Activated T-cell treated with anti-CD3 and anti-CD28 coated beads, Interleukin-2, amount 50 U/mL, for 1 hour (primary cell): ENCODE measurements at regions not wholly inside any gene's neighbourhood (a gene's known extent, or its start where the extent isn't known, plus 50 kb on each side); places are given as distances from the start of the nearest gene placed in this dataset.

Experiments
- DNase-seq: peaks from one replicate; pipeline ENCODE4 v3.0.0-alpha.2; 2020

DNA sequence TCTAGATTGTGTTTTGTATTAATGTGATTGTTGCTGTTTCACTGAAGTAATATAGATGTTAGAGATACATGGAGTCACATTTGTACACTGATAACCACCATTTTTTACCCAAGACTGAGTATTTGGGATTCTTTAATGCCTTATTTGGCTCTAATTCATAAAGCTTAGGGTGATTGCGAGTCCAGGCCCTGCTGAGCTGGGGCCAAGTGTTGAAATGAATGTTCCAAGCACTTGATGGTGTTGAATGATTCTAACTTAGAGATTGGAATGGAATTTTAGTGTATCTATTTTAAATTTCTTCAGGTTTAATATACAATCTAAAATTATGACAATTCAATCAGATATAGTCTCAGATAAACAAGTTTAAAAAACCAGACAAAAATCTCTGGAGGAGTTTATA is 329.4 kb upstream of the SLC35B3 start:
- DNase-seq = no peak

DNA sequence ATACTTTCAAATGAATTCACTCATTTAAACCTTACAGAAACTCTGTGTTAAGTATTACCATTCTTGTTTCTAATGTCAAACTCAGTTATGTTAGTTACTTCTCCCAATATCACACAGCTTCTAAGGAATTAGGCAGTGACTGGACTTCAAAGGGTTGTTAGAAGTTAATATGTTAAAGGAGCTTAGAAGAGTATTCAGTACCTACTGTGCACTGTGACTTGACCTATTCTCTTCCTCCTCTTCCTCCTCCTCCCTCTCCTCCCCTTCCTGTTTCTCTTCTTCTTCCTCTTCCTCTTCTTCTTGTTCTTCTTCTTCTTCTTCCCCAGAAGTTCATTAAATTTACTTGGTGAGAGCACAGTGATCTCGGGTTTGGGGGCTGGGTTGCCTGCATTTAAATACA is 325.6 kb upstream of the SLC35B3 start:
- DNase-seq = no peak

- DNase-seq = no peak
These were observed 323.1 kb upstream of the SLC35B3 start for GRCh38 chr6:8758412-8758811.

- no peak for DNase-seq
These were observed 315.3 kb upstream of the SLC35B3 start for GRCh38 chr6:8750627-8751026.

GRCh38 chr6:8749465-8749864 is 314.1 kb upstream of the SLC35B3 start:
- no peak for DNase-seq

- DNase-seq = no peak
These were observed 307.9 kb upstream of the SLC35B3 start for GRCh38 chr6:8743170-8743745.

DNA sequence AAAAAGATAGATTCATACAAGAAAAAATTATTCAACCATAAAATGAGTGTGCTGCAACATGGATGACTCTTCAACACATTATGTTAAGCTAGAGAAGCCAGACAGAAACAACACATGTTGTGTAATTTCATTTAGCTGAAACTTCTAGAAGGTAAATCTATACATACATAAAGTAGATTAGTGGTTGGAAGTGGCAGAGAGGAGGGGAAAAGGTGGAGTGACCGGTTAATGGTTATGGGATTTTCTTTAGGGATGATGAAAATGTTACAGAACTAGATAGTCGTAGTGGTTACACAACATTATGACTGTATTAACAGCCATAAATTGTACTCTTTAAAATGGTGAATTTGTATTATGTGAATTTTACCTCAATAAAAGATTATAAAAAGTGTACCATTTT is 304.1 kb upstream of the SLC35B3 start:
- no peak for DNase-seq

GRCh38 chr6:8738951-8739350 is 303.6 kb upstream of the SLC35B3 start:
- DNase-seq = no peak

GRCh38 chr6:8736156-8736895 is 301.0 kb upstream of the SLC35B3 start:
- DNase-seq = no peak

GRCh38 chr6:8733879-8734278 is 298.5 kb upstream of the SLC35B3 start:
- no peak for DNase-seq

DNA sequence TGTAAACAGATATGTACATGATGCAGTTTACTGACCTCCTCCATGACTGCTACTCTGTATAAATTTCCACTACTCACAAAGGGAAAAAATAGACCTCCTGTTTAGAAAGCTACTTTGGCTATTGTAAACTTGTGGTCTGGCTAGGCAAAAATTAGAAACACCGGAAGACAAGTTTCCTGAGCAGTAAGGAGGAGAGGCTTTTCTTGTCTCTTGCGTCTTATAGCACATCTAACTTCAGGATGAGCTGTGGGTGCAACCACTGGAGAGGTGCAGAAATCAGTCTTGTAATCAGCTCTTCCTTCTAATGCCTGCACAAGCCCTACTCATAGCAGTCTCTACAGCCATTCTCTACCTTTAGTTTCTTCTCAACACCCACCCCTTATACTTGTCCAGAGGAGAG is 296.5 kb upstream of the SLC35B3 start:
- DNase-seq = no peak

DNA sequence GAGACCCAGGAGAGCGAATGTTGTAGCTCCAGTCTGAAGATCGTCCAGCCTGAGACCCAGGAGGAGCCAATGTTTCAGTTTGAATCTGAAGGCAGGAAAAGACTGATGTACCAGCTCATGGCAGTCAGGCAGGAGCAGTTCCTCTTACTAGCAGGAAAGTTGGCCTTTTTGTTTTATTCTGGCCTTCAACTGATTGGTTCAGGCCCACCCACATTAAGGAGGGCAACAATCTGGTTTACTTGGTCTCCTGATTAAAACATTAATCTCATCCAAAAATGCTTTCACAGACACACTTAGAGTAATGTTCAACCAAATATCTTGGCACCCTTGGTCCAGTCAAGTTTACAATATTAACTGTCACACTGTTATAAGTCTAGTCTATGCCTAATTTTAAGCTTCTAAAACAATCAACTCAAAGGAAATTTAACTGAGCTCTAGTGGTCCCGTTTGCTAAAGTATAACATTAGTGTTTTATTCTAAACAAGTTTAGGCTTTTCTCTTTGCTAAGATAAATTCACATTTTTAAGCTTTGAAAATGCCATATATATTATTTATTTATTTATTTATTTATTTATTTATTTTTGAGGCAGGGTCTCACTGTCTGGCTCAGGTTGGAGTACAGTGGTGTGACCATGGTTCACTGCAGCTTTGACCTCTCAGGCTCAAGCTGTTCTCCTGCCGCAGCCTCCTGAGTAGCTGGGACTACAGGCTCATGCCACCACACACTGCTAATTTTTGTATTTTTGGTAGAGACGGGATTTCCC is 275.5 kb upstream of the SLC35B3 start:
- DNase-seq = no peak

GRCh38 chr6:8707956-8708772 is 272.8 kb upstream of the SLC35B3 start:
- DNase-seq = no peak

DNA sequence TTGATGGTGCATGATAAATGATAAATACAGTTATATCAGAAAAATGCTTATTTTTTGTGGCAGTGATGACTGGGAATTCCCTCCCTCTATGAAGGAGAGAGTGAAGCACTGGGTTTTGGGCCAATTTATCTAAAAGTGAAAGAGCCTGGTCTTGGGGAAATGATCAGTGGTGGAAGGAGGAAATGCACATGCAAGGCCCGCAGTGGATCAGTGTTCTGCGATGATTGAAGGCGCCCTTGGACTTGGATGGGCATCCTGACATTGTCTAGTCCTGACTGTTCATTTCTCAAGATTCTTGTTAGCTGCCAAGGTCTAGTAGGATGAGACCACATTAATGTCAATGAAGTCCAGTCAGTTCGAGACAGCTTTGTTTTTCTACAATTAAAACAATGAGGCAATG is 272.0 kb upstream of the SLC35B3 start:
- DNase-seq = no peak

DNA sequence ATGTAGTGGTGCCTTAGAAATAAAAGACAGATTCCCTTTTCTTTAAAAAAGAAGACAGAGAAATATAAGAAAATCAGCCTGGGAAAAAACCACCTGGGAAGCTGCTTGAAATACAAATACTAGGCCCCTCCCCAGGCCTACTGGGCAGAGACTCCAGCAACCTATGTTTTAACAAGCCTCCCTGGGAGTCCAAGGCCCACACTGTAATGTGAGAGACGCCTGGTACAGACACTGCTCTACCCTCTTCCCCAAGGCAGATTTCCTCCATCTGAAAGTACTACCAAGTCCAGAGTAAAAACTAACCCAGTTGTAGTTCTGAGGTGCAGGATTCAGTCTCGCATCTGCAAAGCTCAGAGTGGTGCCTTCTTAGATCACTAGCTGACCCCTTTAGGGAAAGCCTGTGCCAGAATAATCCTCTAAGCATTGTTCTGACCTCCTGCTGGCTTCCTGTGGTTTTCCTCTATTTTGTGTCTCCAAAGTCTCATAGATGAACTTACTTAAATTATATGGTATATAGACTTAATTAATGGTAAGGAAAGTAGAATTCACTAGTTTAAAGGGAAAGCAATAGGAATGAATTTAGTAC is 270.2 kb upstream of the SLC35B3 start:
- no peak for DNase-seq

- no peak for DNase-seq
These were observed 267.7 kb upstream of the SLC35B3 start for GRCh38 chr6:8703059-8703458.

GRCh38 chr6:8688821-8689220 is 253.5 kb upstream of the SLC35B3 start:
- DNase-seq = no peak

- DNase-seq = no peak
These were observed 250.7 kb upstream of the SLC35B3 start for GRCh38 chr6:8686077-8686476.

- no peak for DNase-seq
These were observed 247.9 kb upstream of the SLC35B3 start for GRCh38 chr6:8683204-8683603.

DNA sequence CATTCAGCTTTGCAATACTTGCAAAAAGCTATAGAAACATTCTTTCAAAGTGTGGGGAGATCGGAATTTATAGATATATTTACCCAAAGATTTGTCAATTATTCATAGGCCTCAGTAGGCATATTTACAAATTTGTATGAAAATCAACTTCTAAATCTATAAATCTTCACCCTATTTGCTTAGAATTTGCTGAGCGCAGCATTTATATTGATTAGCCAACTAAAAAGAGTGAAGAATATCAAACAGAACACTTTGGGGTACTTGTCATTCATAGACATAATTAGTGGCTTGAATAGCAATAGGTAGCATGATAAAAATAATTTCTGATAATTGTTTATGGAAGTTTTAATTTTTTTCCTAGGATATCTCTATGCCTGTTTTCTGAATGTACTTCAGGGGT is 244.5 kb upstream of the SLC35B3 start:
- DNase-seq = no peak

DNA sequence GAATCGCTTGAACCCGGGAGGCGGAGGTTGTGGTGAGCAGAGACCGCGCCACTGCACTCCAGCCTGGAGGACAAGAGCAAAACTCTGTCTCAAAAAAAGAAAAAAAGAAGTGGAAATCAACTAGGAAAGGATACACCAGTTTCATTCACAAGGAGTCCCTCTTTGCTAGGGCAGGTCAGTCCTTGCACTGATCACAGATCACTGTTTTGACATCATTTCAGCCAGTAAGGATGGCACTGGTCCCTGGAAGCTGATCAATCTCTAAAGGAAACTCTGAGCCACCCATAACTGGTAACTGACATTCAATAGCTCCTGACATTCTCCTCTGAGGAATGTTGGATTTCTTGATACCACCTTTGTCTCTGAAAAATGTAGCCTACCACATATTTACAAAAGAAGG is 243.1 kb upstream of the SLC35B3 start:
- DNase-seq = no peak

- no peak for DNase-seq
These were observed 238.8 kb upstream of the SLC35B3 start for GRCh38 chr6:8674126-8674525.

GRCh38 chr6:8672882-8673281 is 237.5 kb upstream of the SLC35B3 start:
- no peak for DNase-seq
